ENCODE measurements at regions not wholly inside any gene's neighbourhood (a gene's known extent, or its start where the extent isn't known, plus 50 kb on each side); places are given as distances from the start of the nearest gene placed in this dataset.
"Not testable (repeated sequence)": the region's sequence is repeated elsewhere in the genome, so short reads cannot be mapped to it uniquely, and the experiment has no call there.

GRCh38 chr14:98006008-98006407, 1208.8 kb downstream of the VRK1 start:
- no peaks in the 10 kb centered on the region for H3K4me1 Mint-ChIP-seq (ENCODE audit: low read depth, unreplicated experiment)
- no peaks in the 10 kb centered on the region for H3K9me3 Mint-ChIP-seq (ENCODE audit: unreplicated experiment)
- H3K9me3 ChIP-seq (ENCODE audit: insufficient read depth, low read depth, low read length) = no peaks in the 10 kb centered on the region

GRCh38 chr14:98008381-98009113, 1211.4 kb downstream of the VRK1 start:
- H3K4me1 Mint-ChIP-seq (ENCODE audit: low read depth, unreplicated experiment) = peaks cover 8% of the 10 kb centered on the region

More at GRCh38 chr14:98006008-98006407, 1208.8 kb downstream of the VRK1 start:
- DNase-seq (ENCODE audit: low read depth) (no peak), FAIRE-seq (no peak)
- H3K36me3 Mint-ChIP-seq (ENCODE audit: low read depth, unreplicated experiment) = no peaks in the 10 kb centered on the region
- H3K27me3 Mint-ChIP-seq (ENCODE audit: low read depth, unreplicated experiment) = peaks cover 5% of the 10 kb centered on the region
- Histone ChIP-seq H3K9ac (ENCODE audit: low read length) (no peak overlapping the region), H3K27ac (ENCODE audit: low read depth, low read length) (no peak overlapping the region), H3K4me2 (ENCODE audit: low read length) (no peak overlapping the region), H3K4me3 (ENCODE audit: insufficient read depth, low read depth, low read length) (no peak overlapping the region), H4K20me1 (ENCODE audit: insufficient read depth, low read length) (no peaks in the 10 kb centered on the region), H3K27me3 (ENCODE audit: insufficient read depth, low read length) (no peaks in the 10 kb centered on the region), H2AFZ (ENCODE audit: low read depth, low read length) (no peak overlapping the region), H3K36me3 (ENCODE audit: insufficient read depth, low read length) (no peaks in the 10 kb centered on the region), H3K4me1 (ENCODE audit: insufficient read depth, low read length) (no peaks in the 10 kb centered on the region), H3K79me2 (ENCODE audit: insufficient read depth, low read length) (no peaks in the 10 kb centered on the region)
- TF ChIP-seq CTCF (IDR thresholded peaks at IDR 0.05; ENCODE audit: insufficient read depth, low read depth, low read length) (no peak), EZH2 (IDR thresholded peaks at IDR 0.05; ENCODE audit: insufficient read depth, low read length) (no peak)
- H3K27ac Mint-ChIP-seq (ENCODE audit: unreplicated experiment) = no peak overlapping the region
- no peak overlapping the region for H3K4me3 Mint-ChIP-seq (ENCODE audit: unreplicated experiment)

GRCh38 chr14:98009177-98009576, 1212.0 kb downstream of the VRK1 start:
- not testable (repeated sequence) for H3K36me3 Mint-ChIP-seq (ENCODE audit: low read depth, unreplicated experiment); H3K4me2 ChIP-seq (ENCODE audit: low read length); H3K4me1 ChIP-seq (ENCODE audit: insufficient read depth, low read length); H3K4me3 Mint-ChIP-seq (ENCODE audit: unreplicated experiment); H3K27ac ChIP-seq (ENCODE audit: low read depth, low read length); FAIRE-seq; H3K9me3 ChIP-seq (ENCODE audit: insufficient read depth, low read depth, low read length); H3K79me2 ChIP-seq (ENCODE audit: insufficient read depth, low read length); H3K27ac Mint-ChIP-seq (ENCODE audit: unreplicated experiment); DNase-seq (ENCODE audit: low read depth); H3K9ac ChIP-seq (ENCODE audit: low read length); H3K36me3 ChIP-seq (ENCODE audit: insufficient read depth, low read length); H3K4me3 ChIP-seq (ENCODE audit: insufficient read depth, low read depth, low read length); H3K4me1 Mint-ChIP-seq (ENCODE audit: low read depth, unreplicated experiment); H3K27me3 ChIP-seq (ENCODE audit: insufficient read depth, low read length); H3K27me3 Mint-ChIP-seq (ENCODE audit: low read depth, unreplicated experiment); H3K9me3 Mint-ChIP-seq (ENCODE audit: unreplicated experiment); H2AFZ ChIP-seq (ENCODE audit: low read depth, low read length); H4K20me1 ChIP-seq (ENCODE audit: insufficient read depth, low read length)

More at GRCh38 chr14:98008381-98009113, 1211.4 kb downstream of the VRK1 start:
- Histone ChIP-seq H2AFZ (ENCODE audit: low read depth, low read length) (no peak overlapping the region), H3K27me3 (ENCODE audit: insufficient read depth, low read length) (no peaks in the 10 kb centered on the region), H3K9ac (ENCODE audit: low read length) (no peak overlapping the region), H3K4me3 (ENCODE audit: insufficient read depth, low read depth, low read length) (no peak overlapping the region), H3K79me2 (ENCODE audit: insufficient read depth, low read length) (no peaks in the 10 kb centered on the region), H3K4me2 (ENCODE audit: low read length) (no peak overlapping the region), H4K20me1 (ENCODE audit: insufficient read depth, low read length) (no peaks in the 10 kb centered on the region), H3K36me3 (ENCODE audit: insufficient read depth, low read length) (no peaks in the 10 kb centered on the region), H3K27ac (ENCODE audit: low read depth, low read length) (no peak overlapping the region), H3K4me1 (ENCODE audit: insufficient read depth, low read length) (no peaks in the 10 kb centered on the region), H3K9me3 (ENCODE audit: insufficient read depth, low read depth, low read length) (no peaks in the 10 kb centered on the region)
- FAIRE-seq (no peak), DNase-seq (ENCODE audit: low read depth) (no peak)
- Mint-ChIP-seq H3K36me3 (ENCODE audit: low read depth, unreplicated experiment) (no peaks in the 10 kb centered on the region), H3K27ac (ENCODE audit: unreplicated experiment) (no peak overlapping the region), H3K27me3 (ENCODE audit: low read depth, unreplicated experiment) (peaks cover 3% of the 10 kb centered on the region), H3K9me3 (ENCODE audit: unreplicated experiment) (no peaks in the 10 kb centered on the region), H3K4me3 (ENCODE audit: unreplicated experiment) (no peak overlapping the region)
- TF ChIP-seq CTCF (IDR thresholded peaks at IDR 0.05; ENCODE audit: insufficient read depth, low read depth, low read length) = no peak
- TF ChIP-seq EZH2 (IDR thresholded peaks at IDR 0.05; ENCODE audit: insufficient read depth, low read length) = no peak

Measured in astrocyte (in vitro differentiated cells and primary cell).